Mesothelial cell of epicardium (in vitro differentiated cells): ENCODE measurements at regions not wholly inside any gene's neighbourhood (a gene's known extent, or its start where the extent isn't known, plus 50 kb on each side); places are given as distances from the start of the nearest gene placed in this dataset.

ENCODE experiments used
- DNase-seq, 2 experiments: peaks; one replicate each; pipeline ENCODE4 v3.0.0; 2021; ENCODE audit warnings: low spot score in 2 of 2; ENCODE audit not compliant: unreplicated experiment in 2 of 2
- H3K27ac Mint-ChIP-seq: 2 replicates; pipeline ENCODE4 v1.8.0; 2021; ENCODE audit warnings: mixed read lengths
- H3K27me3 Mint-ChIP-seq: 2 replicates; pipeline ENCODE4 v1.8.0; 2021; ENCODE audit warnings: low read depth, mixed read lengths
- H3K36me3 Mint-ChIP-seq: 2 replicates; pipeline ENCODE4 v1.8.0; 2021; ENCODE audit warnings: mixed read lengths
- H3K4me1 Mint-ChIP-seq: 2 replicates; pipeline ENCODE4 v1.8.0; 2021; ENCODE audit warnings: mixed read lengths
- H3K4me3 Mint-ChIP-seq: 2 replicates; pipeline ENCODE4 v1.8.0; 2021; ENCODE audit warnings: mild to moderate bottlenecking, moderate library complexity, mixed read lengths
- H3K9me3 Mint-ChIP-seq: 2 replicates; pipeline ENCODE4 v1.8.0; 2021; ENCODE audit warnings: mixed read lengths
- TF ChIP-seq, protein P1 (sequence below): fragments of 200-600 bp; sonication (generic); IDR thresholded peaks from one replicate; pipeline ENCODE4 v1.5.0; 2021; ENCODE audit warnings: antibody characterized with exemption; ENCODE audit not compliant: unreplicated experiment

DNA sequence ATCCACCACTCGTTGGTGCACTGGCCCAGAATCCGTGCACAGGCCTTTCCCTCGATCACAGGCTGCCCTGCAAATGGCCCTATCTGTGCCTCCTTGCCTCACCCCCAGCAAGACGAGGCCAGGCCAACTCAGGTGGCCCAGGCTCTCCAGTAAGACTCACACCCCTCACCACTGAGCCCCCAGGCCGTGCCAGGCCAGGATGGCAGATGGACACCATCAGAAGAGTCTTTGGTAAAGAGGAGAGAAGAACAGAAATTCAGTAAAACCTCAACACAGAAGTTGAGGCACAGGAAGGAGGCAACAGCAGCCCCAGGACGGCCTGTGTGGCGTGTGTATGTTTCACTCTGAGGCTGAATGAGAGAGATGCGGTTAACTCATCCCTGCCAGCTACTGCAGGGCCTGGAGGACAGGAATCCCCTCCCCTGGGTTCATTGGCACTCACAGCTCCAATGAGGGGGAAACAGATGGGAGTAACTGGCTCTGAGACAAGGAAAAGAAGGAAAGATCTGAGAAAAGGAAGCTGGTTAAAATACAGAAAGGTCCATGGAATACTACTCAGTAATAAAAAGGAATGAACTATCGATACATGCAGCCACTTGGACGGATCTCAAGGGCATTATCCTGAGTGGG, 54.1 kb upstream of the WNT11 start:
- no peak overlapping the region for H3K4me3 Mint-ChIP-seq
- peaks cover 13% of the 10 kb centered on the region for H3K27me3 Mint-ChIP-seq
- no peaks in the 10 kb centered on the region for H3K9me3 Mint-ChIP-seq
- DNase-seq, result no peak
- TF ChIP-seq, protein P1, sequence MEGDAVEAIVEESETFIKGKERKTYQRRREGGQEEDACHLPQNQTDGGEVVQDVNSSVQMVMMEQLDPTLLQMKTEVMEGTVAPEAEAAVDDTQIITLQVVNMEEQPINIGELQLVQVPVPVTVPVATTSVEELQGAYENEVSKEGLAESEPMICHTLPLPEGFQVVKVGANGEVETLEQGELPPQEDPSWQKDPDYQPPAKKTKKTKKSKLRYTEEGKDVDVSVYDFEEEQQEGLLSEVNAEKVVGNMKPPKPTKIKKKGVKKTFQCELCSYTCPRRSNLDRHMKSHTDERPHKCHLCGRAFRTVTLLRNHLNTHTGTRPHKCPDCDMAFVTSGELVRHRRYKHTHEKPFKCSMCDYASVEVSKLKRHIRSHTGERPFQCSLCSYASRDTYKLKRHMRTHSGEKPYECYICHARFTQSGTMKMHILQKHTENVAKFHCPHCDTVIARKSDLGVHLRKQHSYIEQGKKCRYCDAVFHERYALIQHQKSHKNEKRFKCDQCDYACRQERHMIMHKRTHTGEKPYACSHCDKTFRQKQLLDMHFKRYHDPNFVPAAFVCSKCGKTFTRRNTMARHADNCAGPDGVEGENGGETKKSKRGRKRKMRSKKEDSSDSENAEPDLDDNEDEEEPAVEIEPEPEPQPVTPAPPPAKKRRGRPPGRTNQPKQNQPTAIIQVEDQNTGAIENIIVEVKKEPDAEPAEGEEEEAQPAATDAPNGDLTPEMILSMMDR, result no peak
- H3K36me3 Mint-ChIP-seq, result no peaks in the 10 kb centered on the region
- no peaks in the 10 kb centered on the region for H3K4me1 Mint-ChIP-seq
- no peak overlapping the region for H3K27ac Mint-ChIP-seq

GRCh38 chr11:76259299-76259908, 53.1 kb upstream of the WNT11 start:
- DNase-seq, result no peak
- TF ChIP-seq, protein P1, result no peak

DNA sequence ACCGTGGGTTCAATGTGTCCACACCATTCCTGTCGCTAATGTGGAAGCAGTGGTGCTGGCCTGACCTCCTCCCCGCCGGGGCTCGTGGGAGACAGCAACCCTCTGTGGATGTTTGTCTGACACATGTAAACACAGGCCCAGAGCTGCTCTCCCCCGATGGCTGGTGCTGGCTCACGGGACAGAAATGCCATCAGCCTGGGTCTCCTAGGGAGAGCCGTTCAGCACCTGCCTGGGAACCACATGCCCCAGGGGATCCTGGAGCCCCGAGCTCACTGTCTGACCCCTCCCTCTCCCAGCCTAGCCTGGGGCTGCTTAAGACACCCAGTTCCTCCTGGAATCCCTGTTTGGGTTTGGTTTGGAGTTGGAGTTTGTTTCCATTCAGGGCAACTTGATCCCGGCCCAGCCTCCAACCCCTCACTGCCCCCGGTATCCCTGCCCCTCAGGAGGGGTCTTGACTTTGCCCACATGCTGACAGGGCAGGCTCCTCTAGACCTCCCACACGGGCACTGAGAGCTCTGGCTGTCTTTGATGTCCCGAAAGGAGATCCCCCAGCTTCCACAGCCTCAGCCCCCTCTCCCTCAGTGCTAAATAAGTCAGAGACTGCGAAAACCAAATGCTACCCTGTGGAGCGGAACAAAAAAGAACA, 50.9 kb upstream of the WNT11 start:
- H3K27me3 Mint-ChIP-seq, result peaks cover 12% of the 10 kb centered on the region
- TF ChIP-seq, protein P1, result no peak
- H3K4me1 Mint-ChIP-seq, result peaks cover 2% of the 10 kb centered on the region
- H3K4me3 Mint-ChIP-seq, result no peak overlapping the region
- H3K27ac Mint-ChIP-seq, result no peak overlapping the region
- DNase-seq, result no peak
- H3K9me3 Mint-ChIP-seq, result no peaks in the 10 kb centered on the region
- H3K36me3 Mint-ChIP-seq, result no peaks in the 10 kb centered on the region

More at GRCh38 chr11:76259299-76259908, 53.1 kb upstream of the WNT11 start:
- H3K36me3 Mint-ChIP-seq, result no peaks in the 10 kb centered on the region
- H3K9me3 Mint-ChIP-seq, result no peaks in the 10 kb centered on the region
- no peaks in the 10 kb centered on the region for H3K4me1 Mint-ChIP-seq
- H3K27ac Mint-ChIP-seq, result no peak overlapping the region
- H3K27me3 Mint-ChIP-seq, result peaks cover 13% of the 10 kb centered on the region
- H3K4me3 Mint-ChIP-seq, result no peak overlapping the region

DNA sequence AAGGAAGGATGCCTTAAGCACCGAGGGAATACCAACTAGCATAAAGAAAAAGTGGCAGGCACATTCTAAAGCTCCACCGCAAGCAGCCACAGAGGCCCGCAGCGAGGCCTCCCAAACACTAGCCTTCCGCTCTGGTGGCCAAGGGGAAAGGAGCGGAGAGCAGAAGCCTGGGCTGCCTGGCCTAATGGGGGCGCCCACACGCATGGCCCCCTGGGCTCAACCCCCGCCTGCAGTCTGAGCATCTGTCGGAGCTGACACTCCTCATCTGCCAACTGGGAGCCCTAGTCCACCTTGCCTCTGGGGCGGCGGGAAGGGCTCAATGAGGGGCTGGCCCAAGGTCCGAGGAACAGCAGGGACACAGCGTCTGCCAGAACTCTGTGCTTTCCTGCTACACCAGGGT, 50.1 kb upstream of the WNT11 start:
- Mint-ChIP-seq H3K4me1 (peaks cover 2% of the 10 kb centered on the region), H3K9me3 (no peaks in the 10 kb centered on the region), H3K36me3 (no peaks in the 10 kb centered on the region), H3K27ac (no peak overlapping the region), H3K4me3 (no peak overlapping the region), H3K27me3 (peaks cover 12% of the 10 kb centered on the region)
- no peak for DNase-seq
- TF ChIP-seq, protein P1, result no peak
